ENCODE measurements at regions not wholly inside any gene's neighbourhood (a gene's known extent, or its start where the extent isn't known, plus 50 kb on each side); places are given as distances from the start of the nearest gene placed in this dataset.

DNA sequence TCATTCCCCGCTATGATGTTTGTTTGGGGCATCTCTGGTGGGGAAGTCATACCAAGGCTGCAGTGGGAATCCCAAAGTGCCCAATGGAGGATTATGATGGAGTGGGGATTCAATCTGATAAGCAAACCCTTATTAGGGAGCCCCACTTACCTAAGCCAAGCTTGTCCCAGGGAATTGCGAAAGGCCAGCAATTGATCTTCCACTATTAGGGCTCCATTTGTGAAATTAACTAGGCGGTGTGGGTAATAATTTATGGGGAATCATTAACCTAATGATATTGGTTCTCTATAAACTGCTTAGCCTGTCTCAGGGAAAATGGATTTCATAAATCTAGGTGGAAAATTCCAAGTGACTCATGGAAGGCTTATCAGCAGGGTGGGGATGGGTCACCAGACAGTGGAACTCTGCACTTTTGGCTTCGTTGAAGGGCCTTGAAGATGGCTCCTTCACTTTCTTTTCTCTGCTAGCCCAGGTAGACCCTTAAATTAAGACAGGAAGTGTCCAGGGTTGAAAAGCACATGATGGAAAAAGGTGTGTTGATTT, 113.0 kb upstream of the WSCD2 start:
- Histone ChIP-seq H3K27ac (ENCODE audit: low read depth, low read length) (no peak overlapping the region), H3K36me3 (ENCODE audit: insufficient read depth, low read length) (no peaks in the 10 kb centered on the region), H3K4me1 (ENCODE audit: insufficient read depth, low read length) (no peaks in the 10 kb centered on the region), H3K27me3 (ENCODE audit: control insufficient read depth in 1 of 2, insufficient read depth in 2 of 2, low read length in 2 of 2) (no peaks in the 10 kb centered on the region), H3K9me3 (ENCODE audit: low read length) (no peaks in the 10 kb centered on the region), H3K4me3 (ENCODE audit: low read depth in 1 of 2, low read length in 2 of 2) (no peak overlapping the region), H3K9ac (ENCODE audit: low read length) (no peak overlapping the region)

DNA sequence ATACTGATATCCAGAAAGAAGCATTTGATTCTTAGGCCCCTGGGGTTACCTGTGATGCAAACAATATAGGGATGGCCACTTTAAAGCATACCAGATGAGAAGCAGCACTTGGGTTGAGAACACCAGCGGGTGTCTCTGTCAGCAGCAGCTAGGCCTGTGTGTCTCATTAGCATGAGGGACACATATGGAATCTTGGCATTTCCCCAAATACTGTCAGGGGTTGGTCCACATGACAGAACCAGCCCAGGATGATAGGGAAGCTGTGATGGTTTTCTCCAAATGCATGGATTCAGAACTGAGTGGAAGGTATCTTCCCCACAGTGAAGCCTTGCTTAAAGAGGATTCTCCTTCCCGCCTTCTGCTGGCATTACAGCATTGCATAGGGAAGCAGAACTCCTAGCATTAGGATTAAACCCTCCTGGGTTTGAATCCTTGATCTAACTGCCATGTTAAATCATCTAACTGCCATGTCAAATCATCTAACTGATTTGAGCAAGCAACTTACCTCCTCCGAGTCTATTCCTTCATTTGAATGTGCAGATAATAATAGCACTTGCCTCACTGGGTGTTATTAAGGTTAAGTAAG, 111.5 kb upstream of the WSCD2 start:
- Histone ChIP-seq H3K4me3 (ENCODE audit: low read depth in 1 of 2, low read length in 2 of 2) (no peak overlapping the region), H3K9ac (ENCODE audit: low read length) (no peak overlapping the region), H3K9me3 (ENCODE audit: low read length) (no peaks in the 10 kb centered on the region), H3K4me1 (ENCODE audit: insufficient read depth, low read length) (no peaks in the 10 kb centered on the region), H3K27me3 (ENCODE audit: control insufficient read depth in 1 of 2, insufficient read depth in 2 of 2, low read length in 2 of 2) (no peaks in the 10 kb centered on the region), H3K27ac (ENCODE audit: low read depth, low read length) (no peak overlapping the region), H3K36me3 (ENCODE audit: insufficient read depth, low read length) (no peaks in the 10 kb centered on the region)

DNA sequence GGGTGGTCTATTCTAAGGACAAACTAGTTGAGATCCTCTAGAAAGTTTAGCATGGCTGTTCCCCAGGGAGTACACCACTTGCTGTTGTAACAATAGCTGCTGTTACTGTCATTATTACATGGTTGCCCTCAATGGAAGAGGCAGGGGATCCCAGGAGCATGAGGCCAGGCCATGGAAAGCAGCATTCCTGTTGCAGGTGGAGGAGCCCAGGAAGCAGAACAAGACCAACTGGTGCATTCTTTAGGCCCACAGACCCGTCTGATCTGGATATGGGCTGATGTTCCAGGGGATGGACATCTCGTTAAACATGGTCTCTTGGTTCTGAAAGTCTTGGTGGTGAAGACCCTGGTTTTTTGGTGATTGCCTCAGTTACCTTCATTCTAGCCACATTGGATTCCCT, 109.2 kb upstream of the WSCD2 start:
- no peaks in the 10 kb centered on the region for H3K9me3 ChIP-seq (ENCODE audit: low read length)
- no peaks in the 10 kb centered on the region for H3K36me3 ChIP-seq (ENCODE audit: insufficient read depth, low read length)
- H3K27ac ChIP-seq (ENCODE audit: low read depth, low read length), result no peak overlapping the region

DNA sequence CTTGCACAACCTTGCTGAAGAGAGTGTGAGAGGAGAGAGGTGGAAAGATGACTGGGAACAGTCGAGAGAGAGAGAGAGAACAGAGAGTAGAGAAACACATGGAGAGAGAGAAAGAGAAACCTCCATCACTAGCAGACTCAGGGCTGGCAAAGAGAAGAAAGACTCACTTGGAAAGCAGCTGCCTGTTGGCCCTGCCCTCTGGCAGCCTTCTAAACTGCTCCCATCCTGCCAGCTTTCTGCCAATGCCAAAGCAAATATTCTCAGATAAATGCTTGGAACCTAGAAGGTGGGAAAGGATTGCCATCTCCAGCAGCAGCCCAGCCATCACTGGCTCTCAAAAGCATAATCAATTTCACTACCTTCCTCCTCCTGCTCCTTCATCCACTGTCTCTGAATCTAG, 107.9 kb upstream of the WSCD2 start:
- H3K9me3 ChIP-seq (ENCODE audit: low read length), result no peaks in the 10 kb centered on the region
- H3K36me3 ChIP-seq (ENCODE audit: insufficient read depth, low read length), result no peaks in the 10 kb centered on the region
- no peak overlapping the region for H3K27ac ChIP-seq (ENCODE audit: low read depth, low read length)
- no peak overlapping the region for H3K9ac ChIP-seq (ENCODE audit: low read length)
- H3K27me3 ChIP-seq (ENCODE audit: control insufficient read depth in 1 of 2, insufficient read depth in 2 of 2, low read length in 2 of 2), result no peaks in the 10 kb centered on the region
- no peak overlapping the region for H3K4me3 ChIP-seq (ENCODE audit: low read depth in 1 of 2, low read length in 2 of 2)
- no peaks in the 10 kb centered on the region for H3K4me1 ChIP-seq (ENCODE audit: insufficient read depth, low read length)

More for the DNA sequence above, 109.2 kb upstream of the WSCD2 start:
- H3K4me1 ChIP-seq (ENCODE audit: insufficient read depth, low read length), result no peaks in the 10 kb centered on the region
- no peaks in the 10 kb centered on the region for H3K27me3 ChIP-seq (ENCODE audit: control insufficient read depth in 1 of 2, insufficient read depth in 2 of 2, low read length in 2 of 2)
- H3K9ac ChIP-seq (ENCODE audit: low read length), result no peak overlapping the region
- H3K4me3 ChIP-seq (ENCODE audit: low read depth in 1 of 2, low read length in 2 of 2), result no peak overlapping the region

DNA sequence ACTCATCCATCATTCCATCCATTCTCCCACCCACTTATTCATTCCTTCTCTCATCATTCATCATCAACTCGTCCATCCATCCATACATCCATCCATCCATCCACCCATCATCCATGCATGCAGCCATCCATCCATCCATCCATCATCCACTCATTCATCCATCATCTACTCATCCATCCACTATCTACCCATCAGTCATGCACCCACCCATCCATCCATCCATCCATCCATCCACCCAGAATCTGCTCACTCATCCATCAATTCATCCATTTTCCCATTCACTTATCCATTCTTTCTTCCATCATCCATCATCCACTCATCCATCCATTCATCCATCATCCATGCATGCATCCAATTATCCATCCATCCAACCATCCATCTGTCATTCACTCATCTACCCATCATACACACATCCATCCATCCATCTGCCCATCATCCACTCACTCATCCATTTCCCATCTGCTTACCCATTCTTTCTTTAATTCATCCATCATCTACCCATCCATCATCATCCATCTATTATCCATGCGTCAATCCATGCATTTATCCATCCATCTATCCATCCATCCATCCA, 107.1 kb upstream of the WSCD2 start:
- Histone ChIP-seq H3K4me3 (ENCODE audit: low read depth in 1 of 2, low read length in 2 of 2) (no peak overlapping the region), H3K27ac (ENCODE audit: low read depth, low read length) (no peak overlapping the region), H3K36me3 (ENCODE audit: insufficient read depth, low read length) (no peaks in the 10 kb centered on the region), H3K9ac (ENCODE audit: low read length) (no peak overlapping the region), H3K9me3 (ENCODE audit: low read length) (no peaks in the 10 kb centered on the region), H3K27me3 (ENCODE audit: control insufficient read depth in 1 of 2, insufficient read depth in 2 of 2, low read length in 2 of 2) (no peaks in the 10 kb centered on the region), H3K4me1 (ENCODE audit: insufficient read depth, low read length) (no peaks in the 10 kb centered on the region)

DNA sequence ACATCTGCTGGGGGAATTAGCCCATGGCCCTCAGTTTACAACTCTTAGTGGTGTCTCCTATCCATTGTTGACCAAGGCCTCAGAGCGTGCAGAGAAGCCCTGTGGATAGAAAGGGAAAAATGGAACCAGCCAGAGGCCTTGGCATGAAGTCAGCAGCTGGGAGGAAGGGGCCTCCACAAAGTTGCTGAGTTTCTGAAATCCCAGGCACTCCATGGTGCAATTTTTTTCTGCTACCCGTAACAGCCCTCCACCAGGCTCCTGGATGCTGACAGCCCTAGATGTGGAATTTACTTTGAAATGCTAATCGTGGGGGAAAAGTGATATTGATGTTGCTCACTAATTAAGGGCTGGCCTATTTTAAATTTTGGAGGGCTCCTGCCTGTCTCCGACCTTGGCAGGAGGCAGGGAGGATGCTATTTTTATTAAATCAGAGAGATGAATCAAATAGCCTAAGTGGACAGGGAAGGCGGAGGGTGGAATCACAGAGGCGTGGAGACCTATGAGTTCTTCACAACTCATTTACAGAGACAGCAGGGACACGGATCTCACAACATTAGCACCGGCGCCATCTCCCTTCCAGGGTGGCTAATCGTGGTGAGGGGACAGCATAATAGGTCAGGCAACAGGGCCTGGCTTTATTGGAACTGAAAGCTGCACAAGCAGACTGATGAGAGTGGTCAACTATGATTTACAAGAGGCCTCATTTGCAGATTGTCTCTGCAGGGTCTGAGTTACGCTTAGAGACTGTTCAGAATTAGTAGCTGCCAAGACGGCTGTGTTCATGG, 99.8 kb upstream of the WSCD2 start:
- H3K9me3 ChIP-seq (ENCODE audit: low read length), result no peaks in the 10 kb centered on the region
- H3K27me3 ChIP-seq (ENCODE audit: control insufficient read depth in 1 of 2, insufficient read depth in 2 of 2, low read length in 2 of 2), result no peaks in the 10 kb centered on the region
- no peak overlapping the region for H3K9ac ChIP-seq (ENCODE audit: low read length)
- no peak overlapping the region for H3K4me3 ChIP-seq (ENCODE audit: low read depth in 1 of 2, low read length in 2 of 2)
- no peaks in the 10 kb centered on the region for H3K4me1 ChIP-seq (ENCODE audit: insufficient read depth, low read length)
- no peaks in the 10 kb centered on the region for H3K36me3 ChIP-seq (ENCODE audit: insufficient read depth, low read length)
- no peak overlapping the region for H3K27ac ChIP-seq (ENCODE audit: low read depth, low read length)

DNA sequence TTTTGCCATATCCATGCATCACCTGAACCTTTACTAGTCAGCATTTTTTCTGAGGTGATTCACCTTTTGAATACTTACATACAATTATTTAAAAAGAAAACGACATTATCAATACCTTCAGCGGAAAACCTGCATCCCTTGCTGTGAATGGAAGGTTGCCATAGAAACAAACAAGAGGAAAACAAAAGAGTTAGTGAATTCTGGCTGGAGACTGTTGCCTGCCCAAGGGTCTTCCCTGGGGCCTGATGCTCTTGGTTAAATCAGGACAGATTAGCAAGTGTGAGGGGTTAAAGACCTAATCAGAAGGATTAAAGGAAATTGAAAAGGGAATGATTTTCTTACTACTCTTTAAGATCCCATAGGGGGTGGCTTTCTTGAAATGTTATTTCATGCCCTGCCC, 96.0 kb upstream of the WSCD2 start:
- no peaks in the 10 kb centered on the region for H3K27me3 ChIP-seq (ENCODE audit: control insufficient read depth in 1 of 2, insufficient read depth in 2 of 2, low read length in 2 of 2)
- no peak overlapping the region for H3K4me3 ChIP-seq (ENCODE audit: low read depth in 1 of 2, low read length in 2 of 2)
- no peaks in the 10 kb centered on the region for H3K36me3 ChIP-seq (ENCODE audit: insufficient read depth, low read length)
- no peak overlapping the region for H3K9ac ChIP-seq (ENCODE audit: low read length)
- H3K4me1 ChIP-seq (ENCODE audit: insufficient read depth, low read length), result no peaks in the 10 kb centered on the region
- H3K27ac ChIP-seq (ENCODE audit: low read depth, low read length), result no peak overlapping the region
- no peaks in the 10 kb centered on the region for H3K9me3 ChIP-seq (ENCODE audit: low read length)

DNA sequence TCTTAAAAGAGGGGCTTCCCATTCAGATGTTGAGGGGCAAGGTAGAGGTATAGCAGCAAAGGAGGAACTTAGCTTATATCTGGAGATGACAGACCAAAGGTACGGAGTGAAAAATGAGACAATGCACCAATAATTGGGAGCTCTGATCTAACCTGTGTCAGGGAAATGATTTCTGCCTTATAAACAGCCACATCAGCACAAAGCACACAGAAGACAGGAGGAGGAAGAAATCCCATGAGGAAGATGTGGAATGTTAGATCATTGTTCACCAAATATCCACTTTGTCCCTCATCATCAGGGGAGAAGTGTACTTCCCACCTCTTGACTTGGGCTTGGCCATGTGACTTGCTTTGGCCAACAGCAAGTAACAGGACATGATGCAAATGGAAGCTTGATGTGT, 93.7 kb upstream of the WSCD2 start:
- H3K4me1 ChIP-seq (ENCODE audit: insufficient read depth, low read length), result no peaks in the 10 kb centered on the region
- H3K36me3 ChIP-seq (ENCODE audit: insufficient read depth, low read length), result no peaks in the 10 kb centered on the region
- H3K27me3 ChIP-seq (ENCODE audit: control insufficient read depth in 1 of 2, insufficient read depth in 2 of 2, low read length in 2 of 2), result no peaks in the 10 kb centered on the region

DNA sequence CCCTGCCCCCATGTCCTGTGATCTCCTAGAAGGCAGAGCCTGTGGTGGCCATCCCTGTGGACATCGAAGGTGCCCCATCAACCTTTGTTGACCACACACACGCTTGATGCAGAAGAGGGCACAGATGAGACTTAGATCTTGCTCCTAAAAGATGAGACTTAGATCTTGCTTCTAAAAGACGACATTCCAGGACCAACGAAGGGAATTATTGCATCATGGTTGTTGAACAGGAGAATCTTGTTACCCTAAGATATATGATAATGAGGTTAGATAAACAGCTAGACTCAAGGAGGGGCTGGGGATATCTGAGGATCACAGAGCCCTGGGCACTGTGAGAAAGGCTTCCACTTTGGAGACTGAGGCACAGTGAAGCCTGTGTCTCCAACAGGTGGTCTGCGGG, 91.1 kb upstream of the WSCD2 start:
- no peak overlapping the region for H3K27ac ChIP-seq (ENCODE audit: low read depth, low read length)
- no peaks in the 10 kb centered on the region for H3K4me1 ChIP-seq (ENCODE audit: insufficient read depth, low read length)
- H3K9ac ChIP-seq (ENCODE audit: low read length), result no peak overlapping the region
- no peaks in the 10 kb centered on the region for H3K27me3 ChIP-seq (ENCODE audit: control insufficient read depth in 1 of 2, insufficient read depth in 2 of 2, low read length in 2 of 2)
- H3K36me3 ChIP-seq (ENCODE audit: insufficient read depth, low read length), result no peaks in the 10 kb centered on the region
- H3K4me3 ChIP-seq (ENCODE audit: low read depth in 1 of 2, low read length in 2 of 2), result no peak overlapping the region
- no peaks in the 10 kb centered on the region for H3K9me3 ChIP-seq (ENCODE audit: low read length)

More for the DNA sequence above, 93.7 kb upstream of the WSCD2 start:
- no peak overlapping the region for H3K4me3 ChIP-seq (ENCODE audit: low read depth in 1 of 2, low read length in 2 of 2)
- H3K9ac ChIP-seq (ENCODE audit: low read length), result no peak overlapping the region
- H3K9me3 ChIP-seq (ENCODE audit: low read length), result no peaks in the 10 kb centered on the region
- no peak overlapping the region for H3K27ac ChIP-seq (ENCODE audit: low read depth, low read length)

DNA sequence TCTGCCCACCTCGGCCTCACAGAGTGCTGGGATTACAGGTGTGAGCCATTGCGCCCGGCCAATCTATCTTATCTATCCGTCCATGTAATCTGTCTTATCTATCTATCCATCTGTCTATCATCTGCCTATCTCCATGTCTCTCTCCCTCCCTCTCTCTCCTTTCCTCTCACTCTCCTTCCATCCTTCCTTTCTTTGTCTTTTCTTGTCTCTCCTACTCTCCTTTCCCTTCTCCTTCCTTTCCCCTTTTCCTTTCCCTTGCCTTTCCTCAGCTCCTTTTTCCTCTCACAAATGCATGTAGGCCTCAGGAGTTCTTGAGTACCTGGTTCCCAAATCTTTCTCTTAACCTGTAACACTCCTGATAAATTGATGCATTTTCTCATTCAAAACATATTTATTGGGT, 89.3 kb upstream of the WSCD2 start:
- H3K4me3 ChIP-seq (ENCODE audit: low read depth in 1 of 2, low read length in 2 of 2), result no peak overlapping the region
- no peaks in the 10 kb centered on the region for H3K36me3 ChIP-seq (ENCODE audit: insufficient read depth, low read length)
- no peaks in the 10 kb centered on the region for H3K27me3 ChIP-seq (ENCODE audit: control insufficient read depth in 1 of 2, insufficient read depth in 2 of 2, low read length in 2 of 2)
- no peaks in the 10 kb centered on the region for H3K4me1 ChIP-seq (ENCODE audit: insufficient read depth, low read length)
- H3K27ac ChIP-seq (ENCODE audit: low read depth, low read length), result no peak overlapping the region
- no peaks in the 10 kb centered on the region for H3K9me3 ChIP-seq (ENCODE audit: low read length)
- no peak overlapping the region for H3K9ac ChIP-seq (ENCODE audit: low read length)

DNA sequence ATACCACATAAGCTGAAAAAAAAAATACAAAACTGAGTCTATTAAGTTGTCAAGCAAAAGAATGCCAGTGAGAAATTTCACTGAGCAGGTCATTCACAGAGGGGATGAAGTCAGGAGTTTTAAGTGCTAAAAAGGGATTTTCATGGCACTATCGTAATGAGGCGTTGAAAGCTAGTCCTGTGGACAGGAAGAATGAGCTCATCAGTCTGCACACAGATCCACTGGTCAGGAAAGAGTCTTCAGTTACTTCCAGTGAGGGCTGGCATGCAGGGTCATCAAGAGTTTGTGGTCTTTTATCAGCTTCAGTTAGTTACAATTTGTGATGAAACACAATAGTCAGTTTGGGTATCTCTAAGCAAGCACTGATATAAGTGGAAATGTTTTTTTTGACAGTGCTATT, 88.1 kb upstream of the WSCD2 start:
- no peaks in the 10 kb centered on the region for H3K27me3 ChIP-seq (ENCODE audit: control insufficient read depth in 1 of 2, insufficient read depth in 2 of 2, low read length in 2 of 2)
- H3K4me3 ChIP-seq (ENCODE audit: low read depth in 1 of 2, low read length in 2 of 2), result no peak overlapping the region
- H3K27ac ChIP-seq (ENCODE audit: low read depth, low read length), result no peak overlapping the region
- no peaks in the 10 kb centered on the region for H3K36me3 ChIP-seq (ENCODE audit: insufficient read depth, low read length)
- H3K9me3 ChIP-seq (ENCODE audit: low read length), result no peaks in the 10 kb centered on the region
- peaks cover under 1% of the 10 kb centered on the region for H3K4me1 ChIP-seq (ENCODE audit: insufficient read depth, low read length)
- no peak overlapping the region for H3K9ac ChIP-seq (ENCODE audit: low read length)

Data from muscle layer of colon (tissue), 2 donors.